ENCODE measurements at regions not wholly inside any gene's neighbourhood (a gene's known extent, or its start where the extent isn't known, plus 50 kb on each side); places are given as distances from the start of the nearest gene placed in this dataset.
"Not testable (repeated sequence)": the region's sequence is repeated elsewhere in the genome, so short reads cannot be mapped to it uniquely, and the experiment has no call there.

- peak; percentile 3 for DNase-seq
These were observed 56.1 kb downstream of the FEZF1 start for GRCh38 chr7:122248472-122248871.

- DNase-seq, result not testable (repeated sequence)
These were observed 65.8 kb downstream of the FEZF1 start for GRCh38 chr7:122238729-122239128.

- not testable (repeated sequence) for DNase-seq
These were observed 66.3 kb downstream of the FEZF1 start for GRCh38 chr7:122238297-122238696.

GRCh38 chr7:122225874-122226273 is 78.7 kb downstream of the FEZF1 start:
- no peak for DNase-seq

GRCh38 chr7:122219253-122219865 is 75.3 kb upstream of the AASS start:
- DNase-seq, result no peak

- DNase-seq, result no peak
These were observed 73.1 kb upstream of the AASS start for GRCh38 chr7:122217125-122217524.

GRCh38 chr7:122212754-122213153 is 68.7 kb upstream of the AASS start:
- no peak for DNase-seq

- DNase-seq, result no peak
These were observed 67.3 kb upstream of the AASS start for GRCh38 chr7:122211362-122211761.

- DNase-seq, result no peak
These were observed 62.9 kb upstream of the AASS start for GRCh38 chr7:122206985-122207384.

GRCh38 chr7:122203814-122204213 is 59.8 kb upstream of the AASS start:
- no peak for DNase-seq

GRCh38 chr7:122200888-122201287 is 56.8 kb upstream of the AASS start:
- no peak for DNase-seq

- DNase-seq, result no peak
These were observed 55.1 kb upstream of the AASS start for GRCh38 chr7:122199171-122199570.

- DNase-seq, result no peak
These were observed 54.5 kb upstream of the AASS start for GRCh38 chr7:122198581-122198980.
